ENCODE measurements at regions not wholly inside any gene's neighbourhood (a gene's known extent, or its start where the extent isn't known, plus 50 kb on each side); places are given as distances from the start of the nearest gene placed in this dataset.

- TF ChIP-seq EZH2phosphoT487 (IDR thresholded peaks at IDR 0.05; ENCODE audit: insufficient read depth, low read depth): no peak
- no peak for TF ChIP-seq EZH2 (IDR thresholded peaks at IDR 0.05; ENCODE audit: insufficient read depth, poor library complexity, severe bottlenecking)
Observed at GRCh38 chr2:122530814-122531213, 775.4 kb downstream of the TSN start.
